NCI-H2029 treated with DMSO at 0.1 percent for 48 hours (cell line): ENCODE measurements at regions not wholly inside any gene's neighbourhood (a gene's known extent, or its start where the extent isn't known, plus 50 kb on each side); places are given as distances from the start of the nearest gene placed in this dataset.
"Not testable (repeated sequence)": the region's sequence is repeated elsewhere in the genome, so short reads cannot be mapped to it uniquely, and the experiment has no call there.

ENCODE experiments used
- DNase-seq: peaks from one replicate; lab custom pipeline; 2025; lab: John Stamatoyannopoulos, UW

DNA sequence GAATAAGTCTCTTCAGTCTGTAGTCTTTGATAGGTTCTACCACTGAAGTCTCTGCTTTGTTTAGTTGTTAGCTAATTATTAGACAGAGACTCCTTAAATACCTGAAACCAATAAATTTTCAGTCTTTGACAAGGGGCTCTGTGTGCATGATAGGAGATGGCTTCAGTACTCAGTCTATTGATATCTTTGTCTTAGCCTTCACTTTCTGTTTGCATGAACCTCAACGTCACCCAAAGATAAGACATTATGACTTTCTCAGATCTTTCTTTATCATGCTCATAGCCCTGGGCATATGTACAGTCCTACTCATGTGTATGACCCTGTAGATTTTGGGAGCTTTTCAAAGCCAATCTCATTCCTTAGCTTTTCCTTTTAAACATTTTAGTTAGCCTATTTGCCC, 183.5 kb upstream of the GCFC2 start:
- DNase-seq: no peak

DNA sequence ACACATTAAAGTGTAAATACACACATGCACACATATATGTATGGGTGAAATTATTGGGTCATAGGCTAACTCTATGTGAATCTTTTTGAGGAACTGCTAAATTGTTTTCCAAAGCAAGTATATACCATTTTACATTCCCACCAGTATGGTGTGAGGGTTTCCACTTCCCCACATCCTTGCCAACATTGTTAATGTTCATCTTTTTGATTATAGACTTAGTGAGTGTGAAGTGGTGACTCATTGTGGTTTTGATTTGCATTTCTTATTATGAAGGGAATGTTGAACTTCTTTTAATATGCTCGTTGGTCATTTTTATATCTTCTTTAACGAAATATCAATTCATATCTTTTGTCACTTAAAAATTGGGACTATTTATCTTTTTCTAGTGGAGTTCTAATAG, 181.8 kb upstream of the GCFC2 start:
- DNase-seq: no peak

DNA sequence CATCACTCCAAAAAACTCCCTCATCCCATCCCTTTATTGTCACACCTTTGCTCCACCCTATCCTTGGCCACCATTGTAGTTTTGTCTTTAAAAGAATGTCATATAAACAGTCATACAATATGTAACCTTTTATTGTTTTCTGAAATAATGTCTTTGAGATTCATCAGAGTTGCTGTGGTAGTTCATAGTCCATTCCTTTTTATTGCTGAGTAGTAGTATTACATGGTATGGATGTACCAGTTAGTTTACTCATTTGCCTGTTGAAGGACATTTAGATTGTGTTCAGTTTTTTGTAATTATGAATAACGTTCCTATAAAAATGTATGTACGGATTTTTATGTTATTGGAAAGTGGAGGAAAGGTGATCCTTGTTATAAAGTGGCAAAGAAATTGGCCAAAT, 171.8 kb upstream of the GCFC2 start:
- no peak for DNase-seq

GRCh38 chr2:75875606-75876005, 164.9 kb upstream of the GCFC2 start:
- DNase-seq: not testable (repeated sequence)

GRCh38 chr2:75871762-75872614, 161.3 kb upstream of the GCFC2 start:
- DNase-seq: not testable (repeated sequence)

GRCh38 chr2:75870651-75871137, 160.0 kb upstream of the GCFC2 start:
- DNase-seq: no peak

DNA sequence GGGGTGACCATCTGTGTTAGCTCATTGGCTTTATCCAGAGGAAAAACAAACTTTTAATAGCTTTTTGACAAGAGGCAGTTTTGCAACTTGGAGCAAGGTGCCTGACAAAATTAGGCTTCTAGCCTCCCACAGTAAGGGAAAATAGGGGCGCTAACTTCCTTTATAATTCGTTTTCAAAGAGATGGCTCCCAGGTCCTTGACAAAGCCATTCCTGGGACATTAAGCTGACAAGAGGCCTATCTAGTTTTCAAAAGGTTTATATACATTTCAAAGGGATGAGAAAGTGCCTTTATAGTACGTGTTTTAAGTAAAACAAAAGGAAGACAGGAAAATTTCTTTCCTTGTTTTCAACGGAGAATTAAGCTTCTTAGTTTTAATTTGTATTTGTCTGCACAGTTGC, 159.4 kb upstream of the GCFC2 start:
- no peak for DNase-seq

- no peak for DNase-seq
Measured at GRCh38 chr2:75865702-75866101, 155.0 kb upstream of the GCFC2 start.

DNA sequence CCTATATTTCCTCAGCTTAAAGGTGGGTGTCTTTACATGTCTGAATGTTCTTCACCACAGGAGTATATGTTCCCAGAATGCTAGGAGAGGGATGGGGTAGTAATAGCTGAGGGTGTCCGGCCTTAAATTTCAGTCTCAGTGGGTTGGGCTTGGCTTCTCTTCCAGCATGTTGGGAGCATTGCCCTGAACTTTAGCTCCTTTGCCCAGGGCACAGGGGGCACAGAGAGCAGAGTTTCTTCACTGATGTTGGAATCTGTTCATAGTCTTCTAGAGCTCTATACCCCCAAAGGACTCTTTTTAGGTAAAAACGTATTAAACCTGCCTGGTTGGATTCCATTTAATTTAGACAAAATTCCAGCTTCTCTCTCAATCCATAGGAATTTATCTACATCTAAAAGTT, 154.4 kb upstream of the GCFC2 start:
- DNase-seq: no peak

- no peak for DNase-seq
Measured at GRCh38 chr2:75862547-75862946, 151.8 kb upstream of the GCFC2 start.

- DNase-seq: no peak
Measured at GRCh38 chr2:75853436-75853835, 142.7 kb upstream of the GCFC2 start.

DNA sequence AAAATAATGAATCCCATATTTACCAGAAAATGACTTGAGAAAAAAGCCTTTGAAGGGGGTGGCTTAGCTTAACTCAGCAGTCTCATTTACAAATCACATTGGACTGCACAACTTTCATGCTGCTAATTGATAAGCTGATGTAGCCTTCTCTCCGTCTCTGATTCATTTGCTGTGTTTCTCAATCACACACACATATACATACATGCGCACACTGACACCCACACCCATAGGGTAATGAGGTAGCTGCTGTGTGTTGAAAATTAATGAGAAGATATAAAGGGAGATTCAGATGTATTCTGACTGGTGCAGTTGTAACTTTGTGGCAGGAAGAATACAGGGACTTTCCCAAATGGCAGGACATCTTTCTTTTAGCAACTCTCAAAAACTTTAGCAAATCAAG, 141.9 kb upstream of the GCFC2 start:
- no peak for DNase-seq

DNA sequence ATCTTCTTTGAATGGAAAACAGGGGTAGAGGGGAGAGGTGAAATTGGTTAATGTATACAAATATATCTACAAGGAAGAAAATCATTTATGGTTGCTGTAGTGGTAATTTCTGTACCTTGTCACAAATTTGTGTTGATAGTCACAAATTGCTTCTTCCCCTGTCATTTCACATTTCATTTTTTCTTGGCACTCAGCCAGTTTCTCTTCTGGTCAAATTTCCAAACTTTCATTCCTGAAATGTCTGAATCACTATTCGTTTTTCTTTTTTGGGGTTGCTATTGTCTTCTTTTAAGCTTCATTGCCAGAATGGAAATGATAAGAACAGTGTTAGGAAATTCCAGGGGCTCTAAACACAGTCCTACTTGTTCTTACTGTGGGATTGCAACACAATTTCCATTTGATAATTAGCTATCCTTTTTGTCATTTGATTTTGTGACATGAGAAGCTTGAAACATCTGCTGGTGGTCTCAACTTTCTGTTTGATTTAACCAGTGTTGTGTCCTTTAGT, 136.0 kb upstream of the GCFC2 start:
- no peak for DNase-seq

- no peak for DNase-seq
Measured at GRCh38 chr2:75844651-75845050, 133.9 kb upstream of the GCFC2 start.

GRCh38 chr2:75834588-75834987, 123.9 kb upstream of the GCFC2 start:
- DNase-seq: not testable (repeated sequence)

GRCh38 chr2:75833386-75833785, 122.7 kb upstream of the GCFC2 start:
- no peak for DNase-seq

- no peak for DNase-seq
Measured at GRCh38 chr2:75828826-75829225, 118.1 kb upstream of the GCFC2 start.

DNA sequence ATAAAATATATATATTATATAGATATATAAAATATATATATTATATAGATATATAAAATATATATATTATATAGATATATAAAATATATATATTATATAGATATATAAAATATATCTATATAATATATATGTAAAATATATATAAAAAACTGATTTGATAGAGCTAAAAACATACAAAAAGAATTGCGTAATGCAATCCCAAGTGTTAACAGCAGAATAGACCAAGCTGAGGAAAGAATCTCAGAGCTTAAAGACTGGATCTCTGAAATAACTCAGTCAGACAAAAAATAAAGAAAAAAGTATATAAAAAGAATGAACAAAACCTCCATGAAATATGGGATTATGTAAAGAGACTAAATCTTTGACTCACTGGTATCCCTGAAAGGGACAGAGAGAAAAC, 112.8 kb upstream of the GCFC2 start:
- DNase-seq: not testable (repeated sequence)

- no peak for DNase-seq
Measured at GRCh38 chr2:75822336-75822735, 111.6 kb upstream of the GCFC2 start.

- no peak for DNase-seq
Measured at GRCh38 chr2:75820693-75821092, 110.0 kb upstream of the GCFC2 start.

- DNase-seq: no peak
Measured at GRCh38 chr2:75810611-75811330, 100.1 kb upstream of the GCFC2 start.

GRCh38 chr2:75808793-75809535, 98.2 kb upstream of the GCFC2 start:
- DNase-seq: no peak
